ENCODE measurements at regions not wholly inside any gene's neighbourhood (a gene's known extent, or its start where the extent isn't known, plus 50 kb on each side); places are given as distances from the start of the nearest gene placed in this dataset.
A peak's percentile ranks its signal among the peaks of the same experiment; 100 is the strongest.

DNA sequence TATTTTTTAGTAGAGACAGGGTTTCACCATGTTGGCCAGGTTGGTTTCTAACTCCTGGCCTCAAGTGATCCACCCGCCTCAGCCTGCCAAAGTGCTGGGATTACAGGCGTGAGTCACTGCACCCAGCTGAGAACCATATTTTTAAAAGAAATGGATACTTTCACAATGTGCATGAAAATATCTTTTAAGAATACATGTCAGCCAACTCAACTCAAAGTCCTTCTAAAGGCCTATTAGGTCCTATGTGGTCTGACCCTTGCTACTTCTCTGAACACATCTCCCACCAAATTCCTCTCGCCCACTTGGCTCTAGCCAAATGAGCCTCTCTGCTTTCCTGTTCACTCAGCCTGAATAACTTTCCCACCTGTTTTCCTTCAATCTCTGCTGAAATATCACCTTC is 119.6 kb downstream of the MTX2 start:
- no peak for DNase-seq

- no peak for DNase-seq
Observed at GRCh38 chr2:176390276-176391147, 121.3 kb downstream of the MTX2 start.

DNA sequence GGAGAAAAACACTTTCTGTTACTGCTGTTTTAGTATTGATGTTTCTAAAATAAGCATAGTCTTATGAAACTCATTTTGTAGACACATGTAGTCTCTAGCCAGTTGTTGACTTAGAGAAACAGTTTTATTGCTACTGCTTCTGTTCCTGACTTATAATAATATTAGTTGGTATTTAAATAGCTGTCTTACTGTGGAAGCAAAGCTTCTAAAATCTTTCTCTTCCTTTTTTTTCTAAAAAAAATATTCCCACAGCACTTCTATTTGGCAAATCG is 121.8 kb downstream of the MTX2 start:
- DNase-seq: no peak

GRCh38 chr2:176392249-176392648 is 123.0 kb downstream of the MTX2 start:
- DNase-seq: peak; percentile 25

DNA sequence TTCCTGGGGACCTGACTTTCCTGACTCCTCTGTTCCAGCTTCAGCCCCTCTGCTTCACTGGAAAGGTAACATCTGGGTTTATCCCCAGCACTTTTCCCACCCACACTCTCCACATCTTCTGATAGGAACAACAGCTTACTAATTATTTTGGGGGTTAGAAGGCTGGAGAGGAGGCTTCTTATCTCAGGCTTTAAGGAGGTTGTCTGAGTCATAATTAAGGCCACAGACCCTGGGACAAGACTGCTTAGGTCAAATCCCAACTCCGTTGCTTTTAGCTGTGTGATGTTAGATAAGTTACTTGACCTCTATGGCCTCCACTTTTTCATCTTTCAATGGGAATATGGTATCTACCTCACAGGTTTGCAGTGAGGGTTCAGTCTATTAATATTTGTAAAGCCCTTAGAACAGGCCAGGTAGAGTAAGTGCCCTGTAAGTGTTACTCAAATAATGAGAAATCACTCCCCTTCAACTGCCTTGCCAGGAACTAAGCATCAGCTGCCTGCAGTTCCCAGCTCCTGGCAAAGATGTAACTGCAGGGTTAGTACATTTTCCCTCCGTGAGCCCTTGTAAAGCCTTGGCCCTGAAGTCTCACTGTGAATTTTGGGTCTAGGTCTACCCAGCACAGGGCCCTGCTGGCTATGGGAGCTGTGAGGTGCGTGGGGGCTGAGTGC is 123.6 kb downstream of the MTX2 start:
- DNase-seq: no peak

DNA sequence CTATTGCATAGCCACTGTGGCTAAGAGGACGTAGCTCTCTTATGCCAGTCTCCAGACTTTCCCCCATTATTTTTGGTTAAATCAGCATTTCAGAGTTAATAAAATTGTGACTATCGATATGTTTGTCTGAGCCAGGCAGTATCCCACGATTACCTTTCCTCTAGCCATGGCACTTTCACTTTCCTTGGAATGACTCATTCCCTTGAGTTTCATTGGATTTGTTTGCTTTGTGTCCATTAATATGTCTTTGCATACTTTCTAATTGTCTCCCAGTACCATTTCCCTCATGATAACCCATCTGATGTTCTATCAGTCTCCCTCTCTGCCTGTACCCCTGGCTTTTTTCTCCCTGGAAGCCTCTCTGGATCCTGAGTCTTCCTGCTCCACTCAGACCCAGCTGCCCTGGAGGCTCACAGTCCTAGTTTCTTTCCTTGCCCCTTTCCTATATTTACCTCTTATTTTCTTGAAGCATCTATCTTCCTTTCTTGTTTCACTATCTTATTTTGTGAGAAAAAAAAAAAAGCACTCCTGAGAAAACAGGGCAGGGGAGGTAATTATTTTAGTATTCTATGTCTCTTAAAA is 126.1 kb downstream of the MTX2 start:
- no peak for DNase-seq

- DNase-seq: no peak
Observed at GRCh38 chr2:176398243-176399073, 129.2 kb downstream of the MTX2 start.

GRCh38 chr2:176399074-176399598 is 129.9 kb downstream of the MTX2 start:
- no peak for DNase-seq

DNA sequence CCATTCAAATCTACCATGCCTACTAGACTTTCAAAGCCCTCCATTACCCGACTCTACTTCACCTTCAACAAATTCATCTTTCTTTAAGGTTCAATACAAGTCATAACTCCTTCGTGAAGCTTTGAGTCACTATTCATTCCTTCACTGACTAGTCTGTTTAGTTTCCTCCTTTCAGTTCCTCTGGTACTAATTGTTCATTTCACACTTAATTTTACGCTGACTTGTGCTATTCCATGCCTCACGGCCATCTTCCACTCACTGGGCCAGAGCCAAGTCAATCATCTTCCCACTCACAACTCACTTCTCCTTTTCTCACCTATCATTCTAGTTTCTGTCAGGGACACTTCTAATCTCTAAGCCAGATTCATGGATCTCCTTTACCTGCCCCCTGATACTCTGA is 136.2 kb downstream of the MTX2 start:
- no peak for DNase-seq

- no peak for DNase-seq
Observed at GRCh38 chr2:176407706-176408105, 138.5 kb downstream of the MTX2 start.

- DNase-seq: no peak
Observed at GRCh38 chr2:176409671-176410070, 140.4 kb downstream of the MTX2 start.

DNA sequence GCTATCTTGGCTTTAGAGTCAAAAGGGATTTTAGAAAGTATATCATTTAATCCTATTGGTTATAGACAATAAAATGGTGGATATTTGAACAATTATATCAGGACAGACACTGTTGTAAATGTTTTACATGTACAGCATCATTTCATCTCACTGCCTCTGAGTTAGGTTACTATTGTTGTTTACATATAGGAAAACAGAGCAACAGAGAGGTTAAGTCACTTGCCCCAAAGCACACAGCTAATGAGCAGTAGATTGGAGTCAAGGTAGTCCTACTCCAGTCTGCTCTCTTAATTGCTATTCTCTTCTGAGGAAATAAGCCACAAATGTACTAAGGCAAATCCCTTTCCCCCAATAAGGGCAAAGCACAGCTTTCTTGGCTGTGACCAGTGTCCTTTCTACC is 142.9 kb downstream of the MTX2 start:
- DNase-seq: no peak

DNA sequence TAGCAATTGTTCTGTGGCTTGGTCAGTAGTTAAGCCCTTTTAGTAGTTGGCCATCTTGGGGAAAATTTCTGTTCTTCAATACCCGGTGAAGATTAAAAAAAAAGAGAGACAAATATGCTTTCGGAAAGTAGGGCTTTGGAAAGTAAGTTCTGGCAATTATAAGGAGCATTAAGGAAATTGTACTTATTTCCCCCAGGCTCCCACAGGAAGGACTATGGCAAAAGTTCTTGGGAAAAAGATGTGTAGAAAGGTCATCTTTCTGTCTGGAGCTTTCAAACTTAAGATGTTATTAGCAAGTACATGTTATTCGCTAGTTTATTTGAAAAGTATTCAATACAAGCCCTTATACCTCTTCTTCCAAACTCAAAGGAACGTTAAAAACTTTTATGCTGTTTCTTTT is 144.5 kb downstream of the MTX2 start:
- no peak for DNase-seq

GRCh38 chr2:176414641-176415040 is 145.4 kb downstream of the MTX2 start:
- no peak for DNase-seq

GRCh38 chr2:176415174-176415895 is 146.1 kb downstream of the MTX2 start:
- no peak for DNase-seq

DNA sequence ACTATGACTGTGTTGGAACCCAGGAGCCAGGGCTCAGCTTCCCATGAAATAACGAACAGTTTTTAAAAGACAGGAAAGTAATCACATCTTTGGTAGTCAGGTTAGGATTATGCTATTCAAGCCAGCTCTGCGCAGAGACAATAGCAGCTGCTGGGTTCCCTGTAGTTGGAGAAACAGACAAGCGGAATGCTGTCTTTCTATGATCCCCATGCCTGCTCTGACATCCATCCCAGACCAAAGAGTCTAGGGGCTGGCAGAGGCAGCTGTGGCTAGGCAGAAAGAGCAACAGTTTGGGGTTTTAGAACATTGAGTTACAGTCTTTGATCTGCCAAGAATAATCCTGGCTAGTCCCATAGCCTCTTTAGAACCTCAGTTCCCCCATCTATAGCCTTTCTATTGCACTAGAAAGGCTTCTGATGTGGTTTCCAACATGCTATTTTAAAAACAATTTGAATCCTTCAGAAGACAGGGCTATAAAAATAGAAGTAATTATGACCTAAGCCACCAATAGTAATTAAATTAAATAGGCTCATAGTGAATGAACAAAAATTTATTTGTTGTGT is 146.8 kb downstream of the MTX2 start:
- no peak for DNase-seq

GRCh38 chr2:176418768-176419167 is 149.5 kb downstream of the MTX2 start:
- DNase-seq: no peak

GRCh38 chr2:176419591-176420071 is 150.4 kb downstream of the MTX2 start:
- DNase-seq: no peak

- no peak for DNase-seq
Observed at GRCh38 chr2:176421297-176422050, 152.2 kb downstream of the MTX2 start.

- DNase-seq: no peak
Observed at GRCh38 chr2:176423819-176424218, 154.6 kb downstream of the MTX2 start.

GRCh38 chr2:176424746-176425145 is 155.5 kb downstream of the MTX2 start:
- DNase-seq: no peak
